GM18498 (cell line): ENCODE measurements at regions not wholly inside any gene's neighbourhood (a gene's known extent, or its start where the extent isn't known, plus 50 kb on each side); places are given as distances from the start of the nearest gene placed in this dataset.

Experiments
- ATAC-seq: cut with Tn5 transposase; IDR thresholded peaks from one replicate; pipeline ENCODE4 v1.9.1; 2021; ENCODE audit warnings: mild to moderate bottlenecking, moderate library complexity; ENCODE audit not compliant: unreplicated experiment

- ATAC-seq, result no peak
These were observed 174.4 kb upstream of the ERBB4 start for GRCh38 chr2:212712991-212713390.

- ATAC-seq, result no peak
These were observed 173.9 kb upstream of the ERBB4 start for GRCh38 chr2:212712466-212712865.

- no peak for ATAC-seq
These were observed 173.3 kb upstream of the ERBB4 start for GRCh38 chr2:212711856-212712255.

- no peak for ATAC-seq
These were observed 170.7 kb upstream of the ERBB4 start for GRCh38 chr2:212709280-212709679.

- no peak for ATAC-seq
These were observed 169.8 kb upstream of the ERBB4 start for GRCh38 chr2:212708355-212708754.

- ATAC-seq, result no peak
These were observed 156.8 kb upstream of the ERBB4 start for GRCh38 chr2:212695426-212695825.

- ATAC-seq, result no peak
These were observed 155.8 kb upstream of the ERBB4 start for GRCh38 chr2:212694398-212694797.

GRCh38 chr2:212692466-212692865 is 153.9 kb upstream of the ERBB4 start:
- ATAC-seq, result no peak

GRCh38 chr2:212686285-212686895 is 147.8 kb upstream of the ERBB4 start:
- ATAC-seq, result peak; percentile 62

- no peak for ATAC-seq
These were observed 144.9 kb upstream of the ERBB4 start for GRCh38 chr2:212683346-212684097.

- ATAC-seq, result no peak
These were observed 144.3 kb upstream of the ERBB4 start for GRCh38 chr2:212682937-212683336.

- no peak for ATAC-seq
These were observed 138.9 kb upstream of the ERBB4 start for GRCh38 chr2:212677466-212677865.

GRCh38 chr2:212672186-212672585 is 133.6 kb upstream of the ERBB4 start:
- ATAC-seq, result no peak

GRCh38 chr2:212669761-212670160 is 131.2 kb upstream of the ERBB4 start:
- peak; percentile 42 for ATAC-seq

- peak; percentile 69 for ATAC-seq
These were observed 129.2 kb upstream of the ERBB4 start for GRCh38 chr2:212667751-212668316.

GRCh38 chr2:212665948-212666347 is 127.3 kb upstream of the ERBB4 start:
- ATAC-seq, result no peak

- ATAC-seq, result no peak
These were observed 120.8 kb upstream of the ERBB4 start for GRCh38 chr2:212659441-212659840.

- ATAC-seq, result no peak
These were observed 111.0 kb upstream of the ERBB4 start for GRCh38 chr2:212649646-212650045.

- ATAC-seq, result no peak
These were observed 108.2 kb upstream of the ERBB4 start for GRCh38 chr2:212646698-212647366.

- ATAC-seq, result no peak
These were observed 105.7 kb upstream of the ERBB4 start for GRCh38 chr2:212644195-212644837.

- ATAC-seq, result no peak
These were observed 101.8 kb upstream of the ERBB4 start for GRCh38 chr2:212640428-212640827.
